ENCODE measurements at regions not wholly inside any gene's neighbourhood (a gene's known extent, or its start where the extent isn't known, plus 50 kb on each side); places are given as distances from the start of the nearest gene placed in this dataset.

DNA sequence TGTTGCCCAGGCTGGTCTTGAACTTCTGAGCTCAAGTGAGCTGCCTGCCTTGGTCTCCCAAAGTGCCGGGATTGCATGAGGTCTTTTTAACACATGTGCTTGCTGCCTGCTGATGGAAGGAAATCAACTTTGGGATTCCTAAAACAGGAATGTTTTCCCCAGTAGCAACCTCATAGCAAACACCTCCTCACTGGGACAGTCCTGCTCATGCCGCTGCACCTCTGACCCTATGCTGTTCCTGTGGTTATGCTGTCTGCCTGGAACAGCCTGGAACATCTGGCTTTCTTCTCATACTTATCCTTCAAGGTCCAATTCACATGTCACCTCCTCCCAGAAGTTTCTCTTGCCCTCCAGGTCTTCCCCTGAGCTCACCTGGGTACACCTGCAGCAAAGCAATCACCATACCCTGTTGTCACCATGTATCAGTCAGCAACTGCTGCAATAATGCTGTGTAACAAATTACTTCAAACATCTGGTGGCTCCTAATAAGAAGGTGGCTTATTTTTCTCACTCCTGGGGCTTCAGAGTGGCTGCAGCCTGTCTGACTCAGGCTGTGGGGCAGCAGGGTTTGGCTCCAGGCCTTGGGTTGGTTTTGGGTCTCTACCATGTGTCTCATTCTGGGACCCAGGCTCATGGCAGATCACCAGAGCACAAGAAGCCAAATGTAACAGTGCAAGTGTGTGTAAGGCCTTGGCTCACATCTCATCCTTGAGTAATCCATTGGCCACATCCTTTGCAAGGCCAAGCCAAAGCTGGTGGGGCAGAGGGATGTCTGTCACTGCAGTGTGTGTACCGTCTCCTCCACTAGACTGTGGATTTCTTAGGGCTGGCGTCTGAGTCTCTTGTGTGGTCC lies 59.4 kb upstream of the SORCS2 start:
- TF ChIP-seq, protein P1, sequence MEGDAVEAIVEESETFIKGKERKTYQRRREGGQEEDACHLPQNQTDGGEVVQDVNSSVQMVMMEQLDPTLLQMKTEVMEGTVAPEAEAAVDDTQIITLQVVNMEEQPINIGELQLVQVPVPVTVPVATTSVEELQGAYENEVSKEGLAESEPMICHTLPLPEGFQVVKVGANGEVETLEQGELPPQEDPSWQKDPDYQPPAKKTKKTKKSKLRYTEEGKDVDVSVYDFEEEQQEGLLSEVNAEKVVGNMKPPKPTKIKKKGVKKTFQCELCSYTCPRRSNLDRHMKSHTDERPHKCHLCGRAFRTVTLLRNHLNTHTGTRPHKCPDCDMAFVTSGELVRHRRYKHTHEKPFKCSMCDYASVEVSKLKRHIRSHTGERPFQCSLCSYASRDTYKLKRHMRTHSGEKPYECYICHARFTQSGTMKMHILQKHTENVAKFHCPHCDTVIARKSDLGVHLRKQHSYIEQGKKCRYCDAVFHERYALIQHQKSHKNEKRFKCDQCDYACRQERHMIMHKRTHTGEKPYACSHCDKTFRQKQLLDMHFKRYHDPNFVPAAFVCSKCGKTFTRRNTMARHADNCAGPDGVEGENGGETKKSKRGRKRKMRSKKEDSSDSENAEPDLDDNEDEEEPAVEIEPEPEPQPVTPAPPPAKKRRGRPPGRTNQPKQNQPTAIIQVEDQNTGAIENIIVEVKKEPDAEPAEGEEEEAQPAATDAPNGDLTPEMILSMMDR (IDR thresholded peaks at IDR 0.05): no peak
- Mint-ChIP-seq H3K27ac (no peak overlapping the region), H3K9me3 (peaks cover 5% of the 10 kb centered on the region), H3K36me3 (ENCODE audit: low read depth) (no peaks in the 10 kb centered on the region), H3K4me3 (no peak overlapping the region), H3K4me1 (peaks cover 35% of the 10 kb centered on the region), H3K27me3 (ENCODE audit: low read depth, poor library complexity) (peaks cover 8% of the 10 kb centered on the region)
- DNase-seq: no peak

DNA sequence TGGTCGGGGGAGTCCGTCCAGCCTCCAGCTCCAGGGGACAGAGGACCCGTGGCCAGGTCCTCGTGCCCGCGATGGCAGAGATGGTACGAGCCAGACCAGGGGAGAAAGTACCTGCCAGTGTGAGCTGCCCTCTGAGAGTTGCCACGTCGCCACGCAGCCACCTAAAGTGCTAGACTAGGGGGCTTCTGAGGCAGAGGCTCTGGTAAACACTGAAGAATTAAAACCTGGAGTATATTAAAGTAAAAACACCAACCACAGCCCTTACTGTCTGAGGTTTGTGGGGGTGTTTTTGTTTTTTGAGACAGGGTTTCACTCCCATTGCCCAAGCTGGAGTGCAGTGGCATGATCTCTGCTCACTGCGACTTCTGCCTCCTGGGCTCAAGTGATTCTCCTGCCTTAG lies 60.1 kb upstream of the SORCS2 start:
- Mint-ChIP-seq H3K4me1 (peaks cover 42% of the 10 kb centered on the region), H3K4me3 (no peak overlapping the region), H3K36me3 (ENCODE audit: low read depth) (no peaks in the 10 kb centered on the region), H3K9me3 (peaks cover 5% of the 10 kb centered on the region), H3K27ac (no peak overlapping the region), H3K27me3 (ENCODE audit: low read depth, poor library complexity) (peaks cover 13% of the 10 kb centered on the region)
- TF ChIP-seq, protein P1 (IDR thresholded peaks at IDR 0.05): no peak
- DNase-seq: no peak

GRCh38 chr4:7131498-7132031 lies 60.8 kb upstream of the SORCS2 start:
- H3K4me1 Mint-ChIP-seq: peaks cover 46% of the 10 kb centered on the region
- H3K4me3 Mint-ChIP-seq: no peak overlapping the region
- no peak for DNase-seq
- H3K36me3 Mint-ChIP-seq (ENCODE audit: low read depth): no peaks in the 10 kb centered on the region
- H3K27ac Mint-ChIP-seq: no peak overlapping the region
- peaks cover 13% of the 10 kb centered on the region for H3K27me3 Mint-ChIP-seq (ENCODE audit: low read depth, poor library complexity)
- H3K9me3 Mint-ChIP-seq: peaks cover 5% of the 10 kb centered on the region
- TF ChIP-seq, protein P1 (IDR thresholded peaks at IDR 0.05): no peak

DNA sequence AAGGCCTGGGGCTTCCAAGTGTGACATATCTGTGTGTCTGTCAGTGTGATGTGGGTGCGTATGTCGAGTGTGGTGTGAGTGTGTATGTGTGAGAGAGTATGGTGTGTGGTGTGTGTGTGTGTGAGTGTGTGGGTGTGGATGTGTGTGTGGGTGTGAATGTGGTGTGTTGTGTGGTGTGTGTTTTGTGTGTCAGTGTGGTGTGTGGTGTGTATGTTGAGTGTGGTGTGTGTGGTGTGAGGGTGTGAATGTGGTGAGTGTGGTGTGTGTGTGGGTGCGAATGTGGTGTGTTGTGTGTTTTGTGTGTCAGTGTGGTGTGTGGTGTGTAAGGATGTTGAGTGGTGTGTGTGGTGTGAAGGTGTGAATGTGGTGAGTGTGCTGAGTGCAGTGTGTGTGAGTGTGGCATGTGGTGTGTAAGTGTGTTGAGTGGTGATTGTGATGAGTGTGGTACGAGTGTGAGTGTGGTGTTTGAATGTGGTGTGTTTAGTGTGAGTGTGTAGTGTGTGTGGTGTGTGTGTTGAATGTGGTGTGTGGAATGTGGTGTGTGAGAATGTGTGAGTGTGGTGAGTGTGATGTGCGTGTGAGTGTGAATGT lies 61.6 kb upstream of the SORCS2 start:
- H3K9me3 Mint-ChIP-seq: peaks cover 5% of the 10 kb centered on the region
- no peak for DNase-seq
- H3K27me3 Mint-ChIP-seq (ENCODE audit: low read depth, poor library complexity): peaks cover 13% of the 10 kb centered on the region
- peaks cover 45% of the 10 kb centered on the region for H3K4me1 Mint-ChIP-seq
- H3K36me3 Mint-ChIP-seq (ENCODE audit: low read depth): no peaks in the 10 kb centered on the region
- no peak overlapping the region for H3K4me3 Mint-ChIP-seq
- TF ChIP-seq, protein P1 (IDR thresholded peaks at IDR 0.05): no peak
- H3K27ac Mint-ChIP-seq: no peak overlapping the region

- no peak for DNase-seq
- Mint-ChIP-seq H3K9me3 (peaks cover 5% of the 10 kb centered on the region), H3K4me3 (no peak overlapping the region), H3K4me1 (peaks cover 45% of the 10 kb centered on the region), H3K36me3 (ENCODE audit: low read depth) (no peaks in the 10 kb centered on the region), H3K27me3 (ENCODE audit: low read depth, poor library complexity) (peaks cover 13% of the 10 kb centered on the region), H3K27ac (peak overlapping the region; percentile 8)
- TF ChIP-seq, protein P1 (IDR thresholded peaks at IDR 0.05): no peak
Observed at GRCh38 chr4:7129871-7130620, 62.2 kb upstream of the GRPEL1 start.

Measured in nephron progenitor cell (in vitro differentiated cells).